Fibroblast of villous mesenchyme (primary cell): ENCODE measurements at regions not wholly inside any gene's neighbourhood (a gene's known extent, or its start where the extent isn't known, plus 50 kb on each side); places are given as distances from the start of the nearest gene placed in this dataset.

Source experiments
- DNase-seq: peaks from one replicate; pipeline ENCODE4 v3.0.0-alpha.2; 2010; ENCODE audit warnings: low read depth
- H3K4me3 ChIP-seq: 2 replicates; pipeline ENCODE4 v1.5.1; 2011; ENCODE audit warnings: low read depth, mild to moderate bottlenecking, low read length
- TF ChIP-seq, protein P1 (sequence below): IDR thresholded peaks from 2 replicates; pipeline ENCODE4 v1.5.1; 2012; ENCODE audit warnings: low read depth, mild to moderate bottlenecking, low read length; ENCODE audit not compliant: insufficient read depth

DNA sequence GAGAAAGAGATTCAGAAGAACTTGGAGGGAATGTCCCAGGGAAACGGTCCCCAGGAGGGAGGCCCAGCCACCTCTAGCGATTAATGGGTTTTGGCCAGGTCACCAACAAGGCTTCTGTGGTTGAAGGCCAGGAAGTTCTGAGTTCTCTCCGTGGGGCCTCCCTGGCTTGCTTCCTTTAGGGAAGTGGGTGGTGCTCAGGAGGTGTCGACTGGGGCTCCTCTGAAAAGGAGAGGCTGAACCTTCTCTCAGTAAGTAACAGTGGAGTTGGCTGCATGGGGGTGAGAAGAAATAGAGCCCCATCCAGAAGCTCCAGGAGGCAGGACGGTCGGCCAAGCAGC is 77.1 kb upstream of the GSE1 start:
- TF ChIP-seq, protein P1, sequence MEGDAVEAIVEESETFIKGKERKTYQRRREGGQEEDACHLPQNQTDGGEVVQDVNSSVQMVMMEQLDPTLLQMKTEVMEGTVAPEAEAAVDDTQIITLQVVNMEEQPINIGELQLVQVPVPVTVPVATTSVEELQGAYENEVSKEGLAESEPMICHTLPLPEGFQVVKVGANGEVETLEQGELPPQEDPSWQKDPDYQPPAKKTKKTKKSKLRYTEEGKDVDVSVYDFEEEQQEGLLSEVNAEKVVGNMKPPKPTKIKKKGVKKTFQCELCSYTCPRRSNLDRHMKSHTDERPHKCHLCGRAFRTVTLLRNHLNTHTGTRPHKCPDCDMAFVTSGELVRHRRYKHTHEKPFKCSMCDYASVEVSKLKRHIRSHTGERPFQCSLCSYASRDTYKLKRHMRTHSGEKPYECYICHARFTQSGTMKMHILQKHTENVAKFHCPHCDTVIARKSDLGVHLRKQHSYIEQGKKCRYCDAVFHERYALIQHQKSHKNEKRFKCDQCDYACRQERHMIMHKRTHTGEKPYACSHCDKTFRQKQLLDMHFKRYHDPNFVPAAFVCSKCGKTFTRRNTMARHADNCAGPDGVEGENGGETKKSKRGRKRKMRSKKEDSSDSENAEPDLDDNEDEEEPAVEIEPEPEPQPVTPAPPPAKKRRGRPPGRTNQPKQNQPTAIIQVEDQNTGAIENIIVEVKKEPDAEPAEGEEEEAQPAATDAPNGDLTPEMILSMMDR, result no peak
- DNase-seq, result no peak

GRCh38 chr16:85536411-85537330 is 76.5 kb upstream of the GSE1 start:
- TF ChIP-seq, protein P1, result no peak
- no peak for DNase-seq
- no peak overlapping the region for H3K4me3 ChIP-seq

More for the DNA sequence above, 77.1 kb upstream of the GSE1 start:
- no peak overlapping the region for H3K4me3 ChIP-seq

GRCh38 chr16:85537331-85537788 is 75.8 kb upstream of the GSE1 start:
- no peak for DNase-seq
- TF ChIP-seq, protein P1, result no peak
- no peak overlapping the region for H3K4me3 ChIP-seq

DNA sequence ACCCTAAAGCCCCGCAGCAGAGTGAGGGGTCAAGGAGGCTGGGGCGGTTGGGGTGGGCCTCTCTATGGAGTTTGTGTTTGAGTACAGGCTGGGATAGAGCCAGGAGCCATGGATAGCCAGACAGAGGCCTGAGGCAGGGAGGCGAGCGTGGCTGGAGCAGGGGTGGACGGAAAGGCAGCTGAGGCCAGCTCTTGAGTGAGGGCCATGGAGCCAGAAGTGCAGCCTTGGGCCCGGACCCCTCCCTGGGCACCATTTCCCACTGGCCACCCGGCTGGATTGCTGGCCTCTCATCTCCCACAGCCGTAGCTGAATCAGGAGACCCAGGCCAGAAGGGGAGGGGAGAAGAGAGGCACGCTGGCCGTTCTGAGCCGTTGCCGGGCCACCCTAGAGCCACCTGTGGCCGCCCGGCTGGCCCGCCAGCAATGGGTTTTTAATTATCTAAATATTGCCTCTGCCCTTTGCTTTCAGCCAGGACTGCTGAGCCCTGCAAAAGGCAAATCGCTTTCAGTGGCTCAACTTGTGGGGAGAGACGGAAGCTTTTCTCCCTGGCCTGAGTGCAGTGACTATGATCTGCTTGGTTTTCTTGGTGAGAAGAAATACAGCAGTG is 75.2 kb upstream of the GSE1 start:
- H3K4me3 ChIP-seq, result no peak overlapping the region
- TF ChIP-seq, protein P1, result no peak
- DNase-seq, result no peak

GRCh38 chr16:85539084-85539483 is 74.0 kb upstream of the GSE1 start:
- DNase-seq, result no peak
- TF ChIP-seq, protein P1, result no peak
- H3K4me3 ChIP-seq, result no peak overlapping the region

DNA sequence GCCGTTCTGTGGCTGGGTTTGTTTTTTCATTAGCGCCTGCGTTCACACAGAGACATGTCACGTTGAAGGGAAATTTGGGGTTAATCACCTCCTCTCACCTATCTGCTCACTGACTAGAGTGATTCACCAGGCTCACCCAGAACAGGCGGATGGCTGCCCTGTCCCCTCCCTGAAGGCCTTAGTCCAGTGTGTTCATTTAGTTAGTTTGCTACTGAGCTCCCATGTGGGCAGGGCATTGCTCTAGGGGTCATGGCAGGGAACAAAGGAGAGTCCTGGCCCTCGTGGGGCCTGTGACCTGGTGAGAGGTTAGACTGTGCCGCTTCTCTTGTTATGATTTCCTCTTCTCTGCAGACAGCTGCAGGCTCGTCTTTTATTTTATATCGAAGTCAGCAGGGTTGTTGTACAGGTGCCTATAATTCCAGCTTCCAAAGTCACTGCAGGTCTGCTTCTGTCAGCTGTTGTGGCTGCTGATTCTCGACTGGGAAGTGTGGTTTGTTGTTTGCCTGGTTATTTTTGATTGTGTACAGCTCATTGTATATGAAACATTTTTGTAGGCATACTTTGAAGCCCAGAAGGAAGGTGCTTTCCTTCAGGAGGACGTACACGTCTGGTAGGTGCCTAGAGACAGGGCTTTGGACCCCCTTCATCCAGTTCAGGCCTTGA is 73.4 kb upstream of the GSE1 start:
- no peak overlapping the region for H3K4me3 ChIP-seq
- TF ChIP-seq, protein P1, result no peak
- DNase-seq, result no peak
